Neural progenitor cell (in vitro differentiated cells): ENCODE measurements at regions not wholly inside any gene's neighbourhood (a gene's known extent, or its start where the extent isn't known, plus 50 kb on each side); places are given as distances from the start of the nearest gene placed in this dataset.

Experiments used
- DNase-seq: peaks from one replicate; pipeline ENCODE4 v3.0.0-alpha.2; 2016; ENCODE audit warnings: low spot score
- H2AFZ ChIP-seq: fragments of 200-600 bp; sonication (generic); replicated peaks from 2 replicates; pipeline ENCODE4 v1.6.1; 2016; ENCODE audit warnings: antibody characterized with exemption
- H3F3A ChIP-seq: fragments of 200-600 bp; sonication (generic); 2 replicates; pipeline ENCODE4 v1.6.1; 2016; ENCODE audit warnings: antibody characterized with exemption, low read depth
- H3K27ac ChIP-seq: fragments of 200-600 bp; sonication (generic); 2 replicates; pipeline ENCODE4 v1.5.1; 2016; ENCODE audit warnings: mild to moderate bottlenecking
- H3K27me3 ChIP-seq: fragments of 200-600 bp; sonication (generic); 2 replicates; pipeline ENCODE4 v1.6.1; 2016; ENCODE audit warnings: mild to moderate bottlenecking, moderate library complexity
- H3K36me3 ChIP-seq: fragments of 200-600 bp; sonication (generic); 2 replicates; pipeline ENCODE4 v1.5.1; 2016
- H3K4me1 ChIP-seq: fragments of 200-600 bp; sonication (generic); 2 replicates; pipeline ENCODE4 v1.6.1; 2016; ENCODE audit warnings: mixed run types
- H3K4me2 ChIP-seq: fragments of 200-600 bp; sonication (generic); 2 replicates; pipeline ENCODE4 v1.6.1; 2016
- H3K4me3 ChIP-seq: fragments of 200-600 bp; sonication (generic); 2 replicates; pipeline ENCODE4 v1.5.1; 2016
- H3K79me2 ChIP-seq: fragments of 200-600 bp; sonication (generic); 2 replicates; pipeline ENCODE4 v1.6.1; 2016; ENCODE audit warnings: low read depth
- H3K9ac ChIP-seq: fragments of 200-600 bp; sonication (generic); 2 replicates; pipeline ENCODE4 v1.6.1; 2016
- H3K9me3 ChIP-seq: fragments of 200-600 bp; sonication (generic); 2 replicates; pipeline ENCODE4 v1.5.1; 2016; ENCODE audit warnings: low read depth
- H4K20me1 ChIP-seq: fragments of 200-600 bp; sonication (generic); 2 replicates; pipeline ENCODE4 v1.6.1; 2016; ENCODE audit warnings: low read depth
- H3K27ac Mint-ChIP-seq: 3 replicates; pipeline ENCODE4 v1.8.0; 2021; ENCODE audit warnings: mixed read lengths
- H3K27me3 Mint-ChIP-seq: 2 replicates; pipeline ENCODE4 v1.8.0; 2022; ENCODE audit warnings: low read depth, mild to moderate bottlenecking, inconsistent platforms, moderate library complexity, mixed read lengths; ENCODE audit not compliant: insufficient read depth
- H3K36me3 Mint-ChIP-seq: 3 replicates; pipeline ENCODE4 v1.8.0; 2021; ENCODE audit warnings: mixed read lengths
- H3K4me1 Mint-ChIP-seq: 3 replicates; pipeline ENCODE4 v1.8.0; 2021; ENCODE audit warnings: mixed read lengths
- H3K4me3 Mint-ChIP-seq: 3 replicates; pipeline ENCODE4 v1.8.0; 2021; ENCODE audit warnings: mild to moderate bottlenecking, moderate library complexity, mixed read lengths
- H3K9me3 Mint-ChIP-seq: 3 replicates; pipeline ENCODE4 v1.8.0; 2020; ENCODE audit warnings: mixed read lengths
- EZH2 ChIP-seq: fragments of 200-600 bp; sonication (generic); IDR thresholded peaks from 2 replicates; pipeline ENCODE4 v1.6.1; 2017; ENCODE audit warnings: antibody characterized with exemption, mild to moderate bottlenecking, moderate library complexity
- EZH2phosphoT487 ChIP-seq: fragments of 200-600 bp; sonication (generic); IDR thresholded peaks from 2 replicates; pipeline ENCODE4 v1.6.1; 2017; ENCODE audit warnings: antibody characterized with exemption
- TF ChIP-seq, protein P1 (sequence below): fragments of 200-600 bp; sonication (generic); IDR thresholded peaks from 2 replicates; pipeline ENCODE4 v1.5.1; 2017; ENCODE audit warnings: antibody characterized with exemption, mild to moderate bottlenecking

GRCh38 chr7:142362349-142362748 lies 104.5 kb upstream of the PRSS58 start:
- Histone ChIP-seq H3K27ac (no peak overlapping the region), H3K79me2 (no peaks in the 10 kb centered on the region), H3K27me3 (no peaks in the 10 kb centered on the region), H3K4me3 (no peak overlapping the region), H3F3A (no peaks in the 10 kb centered on the region), H2AFZ (no peak overlapping the region), H3K9ac (no peak overlapping the region), H3K9me3 (no peaks in the 10 kb centered on the region), H3K4me2 (no peak overlapping the region), H3K4me1 (peaks cover 4% of the 10 kb centered on the region), H4K20me1 (no peaks in the 10 kb centered on the region), H3K36me3 (no peaks in the 10 kb centered on the region)
- H3K9me3 Mint-ChIP-seq: peaks cover 10% of the 10 kb centered on the region
- peaks cover 5% of the 10 kb centered on the region for H3K27me3 Mint-ChIP-seq
- H3K4me3 Mint-ChIP-seq: no peak overlapping the region
- H3K27ac Mint-ChIP-seq: no peak overlapping the region
- H3K4me1 Mint-ChIP-seq: peaks cover 3% of the 10 kb centered on the region
- H3K36me3 Mint-ChIP-seq: no peaks in the 10 kb centered on the region
- DNase-seq: no peak
- TF ChIP-seq EZH2phosphoT487: no peak
- TF ChIP-seq, protein P1, sequence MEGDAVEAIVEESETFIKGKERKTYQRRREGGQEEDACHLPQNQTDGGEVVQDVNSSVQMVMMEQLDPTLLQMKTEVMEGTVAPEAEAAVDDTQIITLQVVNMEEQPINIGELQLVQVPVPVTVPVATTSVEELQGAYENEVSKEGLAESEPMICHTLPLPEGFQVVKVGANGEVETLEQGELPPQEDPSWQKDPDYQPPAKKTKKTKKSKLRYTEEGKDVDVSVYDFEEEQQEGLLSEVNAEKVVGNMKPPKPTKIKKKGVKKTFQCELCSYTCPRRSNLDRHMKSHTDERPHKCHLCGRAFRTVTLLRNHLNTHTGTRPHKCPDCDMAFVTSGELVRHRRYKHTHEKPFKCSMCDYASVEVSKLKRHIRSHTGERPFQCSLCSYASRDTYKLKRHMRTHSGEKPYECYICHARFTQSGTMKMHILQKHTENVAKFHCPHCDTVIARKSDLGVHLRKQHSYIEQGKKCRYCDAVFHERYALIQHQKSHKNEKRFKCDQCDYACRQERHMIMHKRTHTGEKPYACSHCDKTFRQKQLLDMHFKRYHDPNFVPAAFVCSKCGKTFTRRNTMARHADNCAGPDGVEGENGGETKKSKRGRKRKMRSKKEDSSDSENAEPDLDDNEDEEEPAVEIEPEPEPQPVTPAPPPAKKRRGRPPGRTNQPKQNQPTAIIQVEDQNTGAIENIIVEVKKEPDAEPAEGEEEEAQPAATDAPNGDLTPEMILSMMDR: no peak
- no peak for TF ChIP-seq EZH2

- Mint-ChIP-seq H3K9me3 (peaks cover 8% of the 10 kb centered on the region), H3K4me1 (peaks cover 3% of the 10 kb centered on the region), H3K36me3 (no peaks in the 10 kb centered on the region), H3K27me3 (peaks cover 2% of the 10 kb centered on the region), H3K27ac (no peak overlapping the region), H3K4me3 (no peak overlapping the region)
- Histone ChIP-seq H4K20me1 (no peaks in the 10 kb centered on the region), H3K27me3 (no peaks in the 10 kb centered on the region), H3K9me3 (no peaks in the 10 kb centered on the region), H3F3A (no peaks in the 10 kb centered on the region), H3K36me3 (no peaks in the 10 kb centered on the region), H3K4me3 (no peak overlapping the region), H3K4me1 (peaks cover 4% of the 10 kb centered on the region), H3K79me2 (no peaks in the 10 kb centered on the region), H3K4me2 (no peak overlapping the region), H3K27ac (no peak overlapping the region), H3K9ac (no peak overlapping the region), H2AFZ (peak overlapping the region; percentile 99)
- no peak for DNase-seq
- TF ChIP-seq EZH2 (no peak), EZH2phosphoT487 (no peak)
- TF ChIP-seq, protein P1: no peak
These were observed 101.9 kb upstream of the PRSS58 start for GRCh38 chr7:142359694-142360279.

DNA sequence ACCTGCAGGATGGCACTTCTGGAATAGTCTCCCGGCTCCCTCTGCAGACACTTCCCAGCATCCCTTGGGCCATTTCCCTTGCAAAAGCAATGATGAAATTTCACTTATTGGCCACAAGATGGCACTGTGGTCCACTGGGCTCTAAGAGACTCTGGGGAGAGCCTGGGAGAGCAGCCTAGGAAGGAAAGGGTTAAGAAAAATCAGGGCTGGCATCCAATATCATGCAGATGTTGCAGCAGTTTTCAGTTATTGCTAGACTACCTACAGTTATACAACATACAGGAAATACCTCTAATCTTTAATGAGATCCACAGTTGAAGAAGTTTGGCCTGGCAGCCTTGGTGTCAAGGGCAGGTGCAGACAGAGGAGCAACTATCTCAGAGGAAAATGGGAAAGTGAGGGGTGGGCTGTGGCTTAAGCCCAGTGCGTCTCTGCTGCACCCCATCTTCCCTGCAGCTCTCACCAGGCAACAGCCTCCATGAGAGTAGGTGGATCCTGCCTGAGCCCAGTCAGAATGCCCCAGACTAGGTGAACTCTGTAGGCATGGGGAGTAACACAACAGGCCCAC lies 100.2 kb upstream of the PRSS58 start:
- H3K4me3 Mint-ChIP-seq: no peak overlapping the region
- TF ChIP-seq, protein P1: peak; percentile 78
- TF ChIP-seq EZH2 (no peak), EZH2phosphoT487 (no peak)

More for the DNA sequence above, 100.2 kb upstream of the PRSS58 start:
- H3K9me3 Mint-ChIP-seq: peaks cover 8% of the 10 kb centered on the region
- DNase-seq: peak; percentile 58
- Histone ChIP-seq H3K9me3 (no peaks in the 10 kb centered on the region), H2AFZ (peak overlapping the region; percentile 73), H4K20me1 (no peaks in the 10 kb centered on the region), H3K27me3 (no peaks in the 10 kb centered on the region), H3K36me3 (no peaks in the 10 kb centered on the region), H3K4me1 (peaks cover 4% of the 10 kb centered on the region), H3F3A (no peaks in the 10 kb centered on the region), H3K27ac (no peak overlapping the region), H3K4me2 (no peak overlapping the region), H3K79me2 (no peaks in the 10 kb centered on the region), H3K9ac (no peak overlapping the region), H3K4me3 (no peak overlapping the region)
- no peak overlapping the region for H3K27ac Mint-ChIP-seq
- H3K36me3 Mint-ChIP-seq: no peaks in the 10 kb centered on the region
- H3K4me1 Mint-ChIP-seq: peaks cover 3% of the 10 kb centered on the region
- H3K27me3 Mint-ChIP-seq: peaks cover 2% of the 10 kb centered on the region
